M059J (cell line): ENCODE measurements at regions not wholly inside any gene's neighbourhood (a gene's known extent, or its start where the extent isn't known, plus 50 kb on each side); places are given as distances from the start of the nearest gene placed in this dataset.
"Not testable (repeated sequence)": the region's sequence is repeated elsewhere in the genome, so short reads cannot be mapped to it uniquely, and the experiment has no call there.

Experiments
- DNase-seq: peaks from one replicate; pipeline ENCODE4 v3.0.0-alpha.2; 2012; ENCODE audit warnings: low read depth

DNA sequence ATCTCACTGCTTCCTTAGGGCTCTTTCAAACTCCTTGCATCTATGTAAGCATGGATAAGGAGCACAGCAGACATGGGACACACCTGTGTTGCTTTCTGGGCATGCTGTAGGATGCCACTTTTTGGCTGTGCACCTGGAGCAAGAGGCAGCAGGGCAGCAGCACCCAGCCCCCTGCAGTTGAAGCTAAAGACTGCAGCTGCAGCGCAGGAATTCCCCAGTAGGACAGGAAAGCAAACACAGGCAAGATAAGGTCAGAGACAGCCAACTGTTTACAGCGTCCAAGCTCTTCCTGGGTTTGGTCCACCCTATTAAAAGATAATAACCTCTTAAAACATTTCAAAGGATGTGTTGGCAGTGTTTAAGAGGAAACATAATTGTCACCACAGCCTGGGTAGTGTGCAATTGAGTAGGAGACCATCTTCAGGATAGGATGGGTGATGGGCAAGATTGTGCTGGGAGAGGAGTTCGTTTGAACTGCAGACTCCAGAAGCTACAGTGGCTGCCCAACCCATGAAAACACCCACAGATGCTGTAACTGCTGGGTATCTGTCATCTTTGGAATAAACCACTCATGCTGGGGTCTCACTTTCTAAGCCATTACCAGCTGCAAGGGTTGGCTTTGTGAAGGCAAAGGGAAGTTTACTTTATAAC lies 242.3 kb upstream of the PLGLB1 start:
- DNase-seq = not testable (repeated sequence)

DNA sequence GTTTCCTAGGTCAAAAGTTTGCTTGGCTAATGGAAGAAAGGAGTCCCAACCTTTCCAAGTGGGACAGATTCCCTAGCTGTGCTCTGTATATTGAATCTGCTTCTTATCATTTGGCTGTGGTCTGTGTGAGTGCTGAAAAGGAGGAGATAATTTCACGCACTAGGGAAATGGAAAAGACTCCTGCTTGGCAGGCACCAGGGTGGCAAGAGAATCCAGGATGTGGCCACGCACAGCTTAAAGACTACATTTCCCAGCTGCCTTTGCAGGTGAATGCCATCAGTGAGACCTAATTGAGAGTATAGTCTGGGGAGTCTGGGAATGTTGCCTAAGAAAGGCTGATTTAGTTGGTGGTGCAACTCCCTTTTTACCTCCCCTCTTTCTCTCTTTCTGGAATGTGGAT lies 253.5 kb upstream of the PLGLB1 start:
- DNase-seq = not testable (repeated sequence)

DNA sequence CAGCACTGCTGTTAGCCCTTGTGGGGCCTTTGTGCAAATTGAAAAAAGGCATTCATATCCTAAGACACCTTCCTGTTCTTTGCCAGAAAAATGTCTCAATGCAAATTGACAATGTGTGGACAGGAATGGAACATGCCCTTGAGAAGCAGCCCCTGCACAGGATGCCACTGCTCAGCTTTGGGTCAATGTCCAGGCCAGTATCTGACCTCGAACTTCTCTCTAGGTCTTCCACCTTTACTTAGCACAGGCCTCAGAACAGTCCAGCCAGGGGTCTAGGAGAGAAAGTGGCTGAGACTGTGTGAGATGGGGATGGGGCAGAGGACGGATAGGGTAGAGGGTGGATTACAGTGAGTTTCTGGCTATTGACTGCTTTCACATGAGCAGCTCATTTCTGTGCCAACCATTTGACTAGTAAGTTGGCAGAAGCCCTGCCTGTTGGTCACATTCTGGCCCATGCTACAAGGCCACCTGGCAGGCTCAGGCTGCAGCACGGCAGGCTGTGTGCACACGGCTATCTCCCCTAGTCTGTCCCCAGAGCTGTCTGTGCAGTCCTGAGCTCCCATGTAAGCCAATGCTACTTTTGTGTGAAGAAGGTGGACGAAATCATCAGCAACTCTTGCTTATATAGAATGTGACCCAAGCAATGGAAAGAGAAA lies 254.5 kb upstream of the PLGLB1 start:
- DNase-seq = not testable (repeated sequence)

DNA sequence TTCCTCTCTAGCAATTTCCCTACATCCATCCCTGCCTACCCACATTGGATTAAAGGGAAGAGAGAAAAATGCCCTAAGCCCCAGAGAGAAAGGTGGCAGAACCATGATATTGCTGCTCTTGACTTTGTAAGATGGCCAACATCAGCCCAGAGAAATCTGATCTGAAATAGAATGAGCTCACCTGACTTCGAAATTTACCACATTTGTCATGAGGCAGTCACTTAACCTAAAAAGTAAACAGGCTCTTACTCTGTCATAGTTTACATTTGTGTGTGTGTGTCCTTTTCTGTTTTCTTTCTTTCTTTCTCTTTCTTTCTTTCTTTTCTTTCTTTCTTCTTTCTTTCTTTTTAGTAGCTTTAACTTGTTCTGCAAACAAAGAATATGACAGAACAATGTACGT lies 255.0 kb upstream of the PLGLB1 start:
- DNase-seq = not testable (repeated sequence)

DNA sequence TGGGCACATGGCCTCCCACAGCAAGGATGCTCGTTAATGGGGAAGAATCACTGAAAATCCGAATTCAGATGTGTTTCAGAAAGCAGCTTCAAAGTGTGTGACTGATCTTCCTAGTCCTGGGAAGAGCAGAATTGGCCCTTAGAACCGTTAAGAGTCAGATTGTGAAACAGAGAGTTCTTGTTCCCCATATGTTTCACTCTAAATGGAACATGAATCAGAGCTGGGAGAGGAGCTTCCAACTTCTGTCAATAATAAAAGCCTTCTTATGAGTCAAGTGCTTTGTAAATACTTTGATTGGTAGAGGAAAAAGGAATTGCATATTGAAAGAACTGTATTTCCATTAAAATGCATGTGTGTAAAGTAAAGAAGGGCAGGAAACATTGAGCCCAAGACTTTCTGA lies 256.1 kb upstream of the PLGLB1 start:
- not testable (repeated sequence) for DNase-seq

DNA sequence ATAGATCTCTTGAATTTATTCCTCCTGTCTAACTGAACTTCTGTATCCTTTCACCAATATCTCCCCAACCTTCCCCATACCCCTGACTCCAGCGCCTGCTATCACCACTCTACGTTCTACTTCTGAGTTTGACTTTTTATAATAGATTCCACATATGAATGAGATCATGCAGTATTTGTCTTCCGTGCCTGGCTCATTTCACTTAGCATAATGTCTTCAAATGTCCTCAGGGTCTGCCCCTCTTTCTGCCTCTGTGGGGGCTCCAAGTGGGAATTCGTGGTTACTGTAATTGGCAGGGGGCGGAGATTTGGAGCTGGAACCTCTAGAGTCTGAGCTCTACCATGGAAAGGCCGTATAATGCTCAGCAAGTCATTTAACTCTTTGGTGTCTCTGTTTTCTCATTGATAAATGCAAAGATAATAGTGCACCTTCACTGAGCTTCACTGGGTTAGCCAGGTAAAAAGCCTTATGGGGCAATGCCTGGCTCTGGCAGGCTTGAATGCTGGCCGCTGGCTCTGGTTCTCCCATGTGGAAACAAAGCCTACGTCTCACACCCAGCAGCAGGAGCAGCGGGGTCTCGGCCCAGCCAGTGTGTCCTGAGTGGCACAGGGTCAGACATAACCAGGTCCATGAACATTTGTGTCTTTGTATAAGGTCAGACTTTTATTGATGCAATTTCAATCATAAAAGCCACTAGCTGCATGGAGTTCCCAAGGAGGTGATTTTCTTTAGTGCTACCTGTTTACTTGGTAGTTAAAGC lies 259.1 kb upstream of the PLGLB1 start:
- DNase-seq = not testable (repeated sequence)

DNA sequence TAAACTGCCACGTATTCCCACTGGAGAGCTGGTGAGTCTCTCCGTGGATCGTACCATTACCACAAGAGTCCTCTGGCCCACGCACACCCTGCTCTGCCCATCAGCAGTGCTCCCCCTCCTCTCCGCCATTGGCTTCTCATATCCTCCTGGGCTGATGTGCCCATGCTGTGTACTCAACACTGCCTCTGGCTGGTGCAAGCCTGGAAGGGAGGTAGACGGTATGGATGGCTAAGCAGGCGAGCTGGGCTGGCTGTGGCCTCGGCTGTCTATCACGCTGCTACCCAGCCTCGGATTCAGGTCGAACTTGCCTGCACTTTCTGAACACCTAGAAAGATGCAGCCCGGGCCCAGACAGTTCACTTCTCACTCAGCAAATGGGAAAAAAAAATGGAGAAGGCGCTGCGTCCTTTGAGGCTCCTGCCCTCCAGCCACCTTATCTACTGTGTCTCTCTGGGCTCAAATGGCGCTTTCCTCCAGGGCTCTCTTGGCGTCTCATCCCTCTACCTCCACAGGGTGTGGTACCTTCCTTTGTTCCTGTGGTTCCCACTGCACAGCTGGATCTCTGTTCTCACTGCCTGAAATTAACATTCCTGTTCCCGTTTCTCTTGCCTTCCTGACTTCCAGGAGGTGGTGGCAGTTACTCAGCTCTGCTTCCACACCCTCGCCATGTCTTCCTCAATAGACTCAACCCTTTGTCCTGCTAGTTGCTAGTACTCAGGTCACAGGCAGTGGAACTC lies 262.3 kb upstream of the PLGLB1 start:
- DNase-seq = not testable (repeated sequence)

DNA sequence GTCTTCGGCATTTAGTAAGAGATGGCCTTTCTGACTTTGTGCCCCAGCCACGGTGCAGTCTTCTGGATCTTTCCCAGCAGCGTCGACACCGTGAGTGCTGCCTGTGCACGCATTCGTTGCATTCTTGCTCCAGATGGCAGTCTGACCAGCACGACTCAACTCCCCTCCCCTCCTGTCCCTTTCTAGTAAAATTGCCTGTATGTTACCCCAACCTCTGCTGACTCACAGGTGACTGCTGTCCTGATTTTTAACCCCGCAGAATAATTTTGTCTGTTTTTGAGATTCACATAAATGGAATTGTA lies 262.8 kb upstream of the PLGLB1 start:
- not testable (repeated sequence) for DNase-seq

DNA sequence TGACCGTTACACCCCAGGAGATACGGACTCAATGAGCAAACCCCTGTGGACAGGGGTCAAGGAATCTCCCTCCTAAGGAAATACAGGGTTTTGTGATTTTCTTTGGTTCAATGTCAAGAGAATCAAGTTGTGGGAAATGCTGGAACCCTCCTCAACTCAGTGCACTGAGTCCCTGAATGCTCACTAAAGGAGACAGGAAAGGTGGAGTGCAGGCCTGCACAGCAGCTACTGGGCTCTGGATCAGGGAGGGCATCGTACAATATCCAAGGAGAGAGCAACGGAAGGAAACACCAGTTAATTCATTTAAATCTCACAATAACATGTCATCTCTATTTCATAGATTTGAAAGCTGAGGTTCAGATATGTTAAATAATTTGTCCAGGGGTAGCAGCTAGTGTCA lies 263.5 kb upstream of the PLGLB1 start:
- DNase-seq = not testable (repeated sequence)

DNA sequence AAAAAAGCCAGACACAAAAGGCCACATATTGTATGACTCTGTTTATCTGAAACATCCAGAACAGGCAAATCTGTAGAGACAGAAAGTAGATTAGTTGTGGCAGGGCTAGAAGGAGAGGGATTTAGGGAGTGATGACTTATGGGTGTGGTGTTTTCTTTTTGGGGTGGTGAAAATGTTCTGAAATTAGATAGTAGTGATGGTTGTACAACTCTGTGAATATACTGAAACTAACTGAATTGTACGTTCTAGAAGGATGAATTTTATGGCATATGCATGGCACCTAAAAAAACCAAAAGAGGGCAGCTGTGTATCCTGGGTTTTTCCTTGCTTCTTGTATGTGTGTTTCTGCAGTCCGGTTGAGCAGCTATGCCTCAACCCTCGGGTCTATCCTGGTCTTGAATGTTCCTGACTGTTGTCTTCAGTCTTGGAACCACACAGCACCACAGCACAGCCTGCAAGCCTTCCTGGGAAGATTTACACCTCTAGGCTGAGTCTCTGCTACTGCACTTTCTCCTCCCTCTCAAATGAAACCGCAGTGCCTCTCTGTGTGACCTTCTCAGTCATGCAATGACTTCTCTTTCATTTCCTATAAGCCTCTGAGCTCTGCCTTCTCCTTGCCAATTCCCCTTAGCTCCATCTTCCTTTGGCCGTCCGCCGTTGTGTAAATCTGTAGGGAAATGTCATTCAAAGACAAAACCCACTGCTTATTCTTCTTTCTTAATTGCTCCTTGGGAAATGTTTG lies 269.1 kb upstream of the PLGLB1 start:
- DNase-seq = peak; percentile 34

DNA sequence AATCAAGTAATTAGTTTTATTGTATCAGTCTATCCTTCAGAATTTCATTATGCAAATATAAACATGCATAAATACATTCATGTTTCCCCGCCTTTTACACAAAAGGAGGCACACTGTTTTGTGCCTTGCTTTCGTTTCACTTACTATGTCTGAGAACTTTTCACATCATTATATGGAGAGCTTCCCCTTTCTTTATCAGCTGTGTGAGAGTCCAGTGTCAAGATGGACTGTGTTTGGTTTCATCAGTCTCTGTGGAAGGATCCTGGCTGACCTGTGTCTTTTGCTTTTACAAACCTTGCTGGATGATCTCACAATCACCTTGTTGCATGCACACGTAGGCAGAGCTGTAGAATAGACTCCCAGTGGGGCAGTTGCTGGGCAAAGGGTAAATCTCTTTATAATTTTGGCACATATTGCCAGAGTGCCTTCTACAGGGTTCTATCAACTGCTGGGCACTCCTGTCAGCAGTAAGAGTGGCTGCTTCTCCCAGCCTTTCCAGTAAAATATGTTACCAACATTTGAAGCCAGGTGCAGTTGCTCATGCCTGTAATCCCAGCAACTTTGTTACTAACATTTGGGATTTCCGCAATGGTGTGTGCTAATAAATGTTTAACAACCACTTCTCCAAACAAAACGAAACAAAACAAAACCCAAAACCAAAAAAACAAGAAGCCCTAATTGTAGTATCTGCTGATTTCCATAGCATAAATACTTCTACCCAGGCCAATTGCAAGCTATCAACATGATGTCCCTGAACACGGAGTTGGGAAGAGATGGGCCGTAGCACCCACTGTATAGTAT lies 270.0 kb upstream of the PLGLB1 start:
- DNase-seq = not testable (repeated sequence)

DNA sequence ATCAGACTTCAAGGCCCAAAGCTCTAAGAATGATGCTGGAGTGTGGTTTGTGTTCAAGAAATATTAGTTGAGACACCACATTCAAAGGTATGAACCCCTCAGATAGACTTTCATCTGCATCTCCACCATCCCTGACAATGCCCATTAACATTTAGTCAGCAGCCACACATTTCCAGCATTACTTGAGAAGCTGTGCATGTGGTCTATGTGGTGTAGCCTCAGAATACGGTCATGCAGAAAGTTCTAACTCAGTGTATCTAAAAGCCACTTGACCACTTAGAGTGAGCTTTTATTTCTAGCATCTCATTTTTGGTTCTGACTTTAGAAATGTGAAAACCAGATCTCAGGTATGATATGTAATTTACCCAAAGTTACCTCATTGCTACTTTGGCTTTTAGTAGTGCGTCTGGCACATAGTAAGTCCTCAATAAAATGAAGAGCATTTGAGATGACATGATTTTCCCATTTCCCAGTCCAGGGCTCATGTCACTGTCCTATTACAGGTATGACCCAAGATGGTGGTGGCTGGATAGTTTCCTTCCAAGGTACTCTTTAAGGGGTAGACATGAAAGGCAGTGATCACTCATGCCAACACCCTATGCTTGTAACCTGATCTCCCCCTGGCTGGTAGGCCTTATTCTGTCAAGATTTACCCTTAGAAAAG lies 272.4 kb upstream of the PLGLB1 start:
- DNase-seq = not testable (repeated sequence)

DNA sequence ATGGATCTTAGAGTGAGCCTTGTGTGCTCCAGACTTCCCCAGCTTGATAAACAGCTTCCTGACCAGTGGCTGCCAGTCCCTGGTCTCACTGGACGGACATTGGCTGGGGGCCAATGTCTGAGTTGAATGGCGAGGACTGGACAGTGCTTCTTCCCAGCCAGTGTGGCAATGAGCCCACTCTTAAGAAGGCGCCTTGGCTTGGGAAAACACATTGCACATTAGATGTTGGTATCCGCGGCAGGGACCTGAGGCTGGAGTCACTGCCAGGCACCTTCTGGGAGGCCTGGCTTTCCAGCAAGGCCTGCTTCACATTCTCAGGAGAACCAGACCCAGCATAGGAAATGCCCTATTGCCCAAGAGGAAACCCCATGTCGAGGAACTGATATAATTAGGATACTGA lies 273.5 kb upstream of the PLGLB1 start:
- not testable (repeated sequence) for DNase-seq

DNA sequence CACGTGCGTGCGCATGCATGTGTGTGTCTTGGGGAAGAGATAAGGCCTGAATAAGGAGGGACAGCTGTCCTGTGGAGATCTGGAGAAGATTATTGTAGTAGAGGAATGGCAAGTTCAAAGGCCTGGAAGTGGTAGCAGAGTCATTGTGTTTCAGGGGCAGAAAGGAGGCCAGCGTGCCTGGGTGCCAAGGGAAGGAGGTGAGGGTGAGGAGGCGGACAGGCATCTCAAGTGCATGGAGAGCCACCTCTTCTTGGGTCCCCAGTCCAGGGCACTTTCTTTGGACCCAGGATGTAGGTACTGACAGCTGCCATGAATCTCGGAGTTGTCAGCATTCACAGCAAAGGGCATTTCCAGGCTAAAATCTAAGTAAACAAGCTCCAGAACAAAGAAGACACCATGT lies 279.7 kb upstream of the PLGLB1 start:
- not testable (repeated sequence) for DNase-seq

DNA sequence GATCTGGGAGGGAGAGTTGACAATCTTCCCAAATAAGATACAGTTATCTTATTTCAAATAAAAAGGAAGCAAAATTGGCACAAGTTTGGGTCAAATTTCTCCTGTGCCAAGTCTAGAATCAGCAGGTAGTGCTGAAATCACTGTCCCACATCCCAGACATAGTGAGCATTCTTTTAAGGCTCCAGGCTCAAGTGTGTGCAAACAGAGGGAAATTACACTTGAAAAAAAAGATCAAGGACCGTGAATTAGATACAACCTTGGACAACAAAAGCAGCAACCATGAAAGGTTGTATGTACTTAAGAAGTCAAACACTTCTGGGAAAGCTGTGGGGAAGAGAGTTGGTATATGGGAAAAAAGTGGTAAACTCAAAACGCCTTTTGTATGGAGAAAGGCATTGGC lies 280.2 kb upstream of the PLGLB1 start:
- DNase-seq = not testable (repeated sequence)

DNA sequence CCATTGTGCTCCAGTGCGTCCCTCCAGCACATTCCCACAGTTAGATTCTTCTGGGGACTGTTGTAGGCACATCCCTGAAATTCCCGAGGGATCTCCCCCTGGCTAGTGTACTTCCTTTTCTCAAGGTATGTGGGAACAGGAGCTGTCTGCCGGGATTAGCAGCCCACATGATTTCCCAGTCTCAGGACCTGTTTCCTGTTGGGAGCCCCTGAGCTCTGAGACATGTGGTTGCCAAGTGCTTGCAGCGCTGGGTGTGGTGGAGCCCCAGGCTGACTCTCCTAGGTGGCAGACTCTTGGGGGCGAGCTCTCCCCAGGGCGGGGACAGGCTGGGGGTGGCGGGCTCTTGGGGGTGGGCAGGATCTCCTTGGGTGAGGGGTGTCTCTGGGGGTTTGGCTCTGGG lies 287.0 kb upstream of the PLGLB1 start:
- not testable (repeated sequence) for DNase-seq

DNA sequence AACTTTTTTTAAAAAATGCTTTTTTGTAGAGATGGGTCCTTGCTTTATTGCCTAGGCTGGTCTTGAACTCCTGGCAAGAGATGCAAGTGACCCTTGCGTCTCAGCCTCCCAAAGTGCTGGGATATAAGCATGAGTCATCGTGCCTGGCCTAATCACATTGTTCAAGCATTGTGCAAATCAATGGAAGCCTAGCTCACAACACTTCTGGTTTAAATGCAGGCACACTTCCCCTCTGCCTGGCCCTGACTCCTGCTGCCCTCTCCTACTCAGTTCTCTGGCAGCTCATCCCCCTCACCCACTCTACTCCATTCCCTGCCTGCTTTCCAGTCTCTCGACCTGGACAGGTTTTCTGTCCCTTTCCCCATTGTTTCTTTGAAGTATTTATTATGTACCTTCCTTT lies 288.1 kb upstream of the PLGLB1 start:
- not testable (repeated sequence) for DNase-seq

DNA sequence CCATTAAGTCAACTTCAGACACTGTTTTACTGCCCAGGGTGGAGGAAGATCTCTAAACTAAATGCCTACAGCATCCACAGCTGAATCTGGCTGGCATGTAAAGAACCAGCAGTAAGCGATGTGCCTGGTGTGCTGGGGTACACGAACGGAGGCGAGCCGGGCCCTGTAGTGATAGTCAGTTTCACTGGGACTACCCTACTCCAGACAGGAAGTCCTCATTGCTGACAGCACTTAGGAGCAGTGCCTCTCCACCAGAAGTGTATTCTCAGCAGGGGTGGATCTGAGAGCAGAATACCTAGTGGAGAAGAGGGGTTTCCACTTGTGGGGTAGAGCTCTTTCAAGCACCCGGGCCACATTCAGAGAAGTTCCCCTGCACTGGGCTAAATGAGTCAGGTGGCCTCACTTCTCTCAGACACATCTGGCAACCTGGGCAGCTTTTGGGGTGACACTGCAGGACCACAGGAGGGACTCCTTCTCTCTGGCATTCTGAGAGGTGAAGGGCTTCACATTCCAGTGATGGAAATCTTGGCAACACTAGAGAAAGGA lies 290.3 kb upstream of the PLGLB1 start:
- not testable (repeated sequence) for DNase-seq

DNA sequence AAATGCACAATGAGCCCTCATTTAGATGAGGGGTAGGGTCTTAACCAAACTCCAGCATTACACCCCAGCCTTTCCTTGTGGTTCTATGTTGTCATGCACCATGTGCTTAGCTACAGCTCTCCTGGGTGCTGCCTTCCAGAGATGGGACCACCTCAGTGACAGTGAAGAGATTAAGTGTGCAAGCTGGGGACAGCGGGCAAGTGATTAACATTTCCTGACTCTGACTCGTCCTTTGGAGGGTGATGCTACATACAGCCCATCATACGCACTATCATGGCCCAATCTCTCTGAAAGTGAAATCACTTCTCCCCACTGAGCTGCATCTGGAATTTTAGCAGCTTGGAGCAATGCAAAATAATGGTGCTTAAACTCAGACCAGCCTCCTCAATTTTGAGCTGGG lies 293.0 kb upstream of the PLGLB1 start:
- DNase-seq = not testable (repeated sequence)
